ENCODE measurements at regions not wholly inside any gene's neighbourhood (a gene's known extent, or its start where the extent isn't known, plus 50 kb on each side); places are given as distances from the start of the nearest gene placed in this dataset.

DNA sequence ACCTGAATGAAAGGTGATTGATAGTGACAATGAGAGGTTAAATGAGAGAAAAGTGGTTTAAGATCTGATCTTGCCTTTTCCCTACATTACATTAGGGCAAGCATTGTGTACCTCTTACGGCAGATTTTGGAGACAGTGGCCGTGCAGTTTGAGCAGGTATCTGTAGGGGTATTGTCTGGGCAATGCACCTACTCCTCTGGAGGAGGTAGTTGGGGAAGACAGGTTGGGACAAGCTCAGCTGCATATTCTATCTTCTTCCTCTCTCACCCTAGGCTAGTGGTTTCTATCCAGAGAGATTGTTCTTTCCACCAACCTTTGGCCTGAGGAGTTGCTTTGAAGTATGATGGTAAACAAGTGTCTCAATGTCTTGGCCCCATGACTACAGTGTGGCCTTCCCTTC lies 323.2 kb downstream of the CYP26B1 start:
- no peak for TF ChIP-seq GATA3 (IDR thresholded peaks at IDR 0.05; ENCODE audit: low read depth, low read length)
- TF ChIP-seq GATA2 (IDR thresholded peaks at IDR 0.05; ENCODE audit: low read depth, low read length): no peak
